Right atrium auricular region (tissue), 2 donors: ENCODE measurements at regions not wholly inside any gene's neighbourhood (a gene's known extent, or its start where the extent isn't known, plus 50 kb on each side); places are given as distances from the start of the nearest gene placed in this dataset.

Experiments used
- DNase-seq: peaks from one replicate; pipeline ENCODE4 v3.0.0-alpha.2; 2019; ENCODE audit warnings: low spot score
- H3K27ac ChIP-seq, 2 donors: fragments of 200-600 bp; sonication (generic); 1 replicate in 1 of 2; 2 replicates in 1 of 2; pipeline ENCODE4 v1.5.1; 2016 to 2019
- H3K27me3 ChIP-seq, 2 donors: fragments of 200-600 bp; sonication (generic); one replicate each; pipeline versions ENCODE4 v1.5.1 to v1.6.0; 2017 to 2019
- H3K36me3 ChIP-seq: fragments of 200-600 bp; sonication (generic); one replicate; pipeline ENCODE4 v1.5.1; 2016
- H3K4me1 ChIP-seq, 2 donors: fragments of 200-600 bp; sonication (generic); one replicate each; pipeline versions ENCODE4 v1.5.1 to v1.6.0; 2017 to 2019
- H3K4me3 ChIP-seq, 2 donors: fragments of 200-600 bp; sonication (generic); 1 replicate in 1 of 2; 2 replicates in 1 of 2; pipeline ENCODE4 v1.5.1; 2017 to 2019; ENCODE audit warnings: mild to moderate bottlenecking in 1 of 2, moderate library complexity in 1 of 2
- H3K9me3 ChIP-seq, 2 donors: fragments of 200-600 bp; sonication (generic); one replicate each; pipeline ENCODE4 v1.5.1; 2019
- CTCF ChIP-seq, 2 donors: fragments of 200-600 bp; sonication (generic); IDR thresholded peaks; one replicate each; pipeline ENCODE4 v1.5.1; 2019; ENCODE audit warnings: antibody characterized with exemption in 2 of 2

GRCh38 chr1:13990939-13991338 lies 291.0 kb downstream of the PRDM2 start:
- TF ChIP-seq CTCF (IDR thresholded peaks at IDR 0.05), result no peak
- DNase-seq, result no peak
- H3K4me3 ChIP-seq, result no peak overlapping the region
- no peaks in the 10 kb centered on the region for H3K27me3 ChIP-seq
- no peak overlapping the region for H3K27ac ChIP-seq
- no peaks in the 10 kb centered on the region for H3K9me3 ChIP-seq
- H3K36me3 ChIP-seq, result no peaks in the 10 kb centered on the region
- no peaks in the 10 kb centered on the region for H3K4me1 ChIP-seq

GRCh38 chr1:13992489-13993285 lies 292.7 kb downstream of the PRDM2 start:
- H3K4me1 ChIP-seq, result no peaks in the 10 kb centered on the region
- H3K36me3 ChIP-seq, result no peaks in the 10 kb centered on the region
- no peak overlapping the region for H3K4me3 ChIP-seq
- no peak for DNase-seq
- H3K9me3 ChIP-seq, result no peaks in the 10 kb centered on the region
- no peak overlapping the region for H3K27ac ChIP-seq
- no peaks in the 10 kb centered on the region for H3K27me3 ChIP-seq
- TF ChIP-seq CTCF (IDR thresholded peaks at IDR 0.05), result no peak

GRCh38 chr1:13994386-13994785 lies 294.4 kb downstream of the PRDM2 start:
- Histone ChIP-seq H3K4me3 (no peak overlapping the region), H3K4me1 (no peaks in the 10 kb centered on the region), H3K36me3 (no peaks in the 10 kb centered on the region), H3K9me3 (peaks cover 0 to 6% of the 10 kb centered on the region in 2 donors), H3K27me3 (no peaks in the 10 kb centered on the region), H3K27ac (no peak overlapping the region)
- no peak for TF ChIP-seq CTCF (IDR thresholded peaks at IDR 0.05)
- no peak for DNase-seq

GRCh38 chr1:13996334-13996733 lies 296.3 kb downstream of the PRDM2 start:
- no peak for TF ChIP-seq CTCF (IDR thresholded peaks at IDR 0.05)

GRCh38 chr1:14003552-14003951 lies 303.6 kb downstream of the PRDM2 start:
- H3K4me1 ChIP-seq, result no peaks in the 10 kb centered on the region
- no peak for DNase-seq
- H3K27me3 ChIP-seq, result no peaks in the 10 kb centered on the region
- H3K27ac ChIP-seq, result no peak overlapping the region
- H3K9me3 ChIP-seq, result peaks cover 0 to 31% of the 10 kb centered on the region in 2 donors
- no peak for TF ChIP-seq CTCF (IDR thresholded peaks at IDR 0.05)
- H3K36me3 ChIP-seq, result no peaks in the 10 kb centered on the region
- no peak overlapping the region for H3K4me3 ChIP-seq

More at GRCh38 chr1:13996334-13996733, 296.3 kb downstream of the PRDM2 start:
- no peak overlapping the region for H3K27ac ChIP-seq
- no peak for DNase-seq
- H3K9me3 ChIP-seq, result peaks cover 0 to 11% of the 10 kb centered on the region in 2 donors
- no peaks in the 10 kb centered on the region for H3K36me3 ChIP-seq
- H3K4me3 ChIP-seq, result no peak overlapping the region
- H3K27me3 ChIP-seq, result no peaks in the 10 kb centered on the region
- no peaks in the 10 kb centered on the region for H3K4me1 ChIP-seq

GRCh38 chr1:14009582-14009981 lies 309.6 kb downstream of the PRDM2 start:
- no peak for TF ChIP-seq CTCF (IDR thresholded peaks at IDR 0.05)
- no peaks in the 10 kb centered on the region for H3K27me3 ChIP-seq
- no peak overlapping the region for H3K4me3 ChIP-seq
- H3K4me1 ChIP-seq, result no peaks in the 10 kb centered on the region
- H3K36me3 ChIP-seq, result no peaks in the 10 kb centered on the region
- no peak overlapping the region for H3K27ac ChIP-seq
- peaks cover 0 to 5% of the 10 kb centered on the region in 2 donors for H3K9me3 ChIP-seq
- no peak for DNase-seq
